ENCODE measurements at regions not wholly inside any gene's neighbourhood (a gene's known extent, or its start where the extent isn't known, plus 50 kb on each side); places are given as distances from the start of the nearest gene placed in this dataset.

- Mint-ChIP-seq H3K27ac (no peak overlapping the region), H3K4me3 (no peak overlapping the region), H3K27me3 (ENCODE audit: low read depth) (no peaks in the 10 kb centered on the region), H3K9me3 (peaks cover 13% of the 10 kb centered on the region), H3K36me3 (peaks cover under 1% of the 10 kb centered on the region), H3K4me1 (no peaks in the 10 kb centered on the region)
- ATAC-seq = no peak
- DNase-seq (ENCODE audit: low spot score) = no peak
- no peak for TF ChIP-seq PRRX2 (CRISPR knock-in tag; IDR thresholded peaks at IDR 0.05)
- no peak for TF ChIP-seq FOXK1 (CRISPR knock-in tag; IDR thresholded peaks at IDR 0.05)
- TF ChIP-seq, protein P1, sequence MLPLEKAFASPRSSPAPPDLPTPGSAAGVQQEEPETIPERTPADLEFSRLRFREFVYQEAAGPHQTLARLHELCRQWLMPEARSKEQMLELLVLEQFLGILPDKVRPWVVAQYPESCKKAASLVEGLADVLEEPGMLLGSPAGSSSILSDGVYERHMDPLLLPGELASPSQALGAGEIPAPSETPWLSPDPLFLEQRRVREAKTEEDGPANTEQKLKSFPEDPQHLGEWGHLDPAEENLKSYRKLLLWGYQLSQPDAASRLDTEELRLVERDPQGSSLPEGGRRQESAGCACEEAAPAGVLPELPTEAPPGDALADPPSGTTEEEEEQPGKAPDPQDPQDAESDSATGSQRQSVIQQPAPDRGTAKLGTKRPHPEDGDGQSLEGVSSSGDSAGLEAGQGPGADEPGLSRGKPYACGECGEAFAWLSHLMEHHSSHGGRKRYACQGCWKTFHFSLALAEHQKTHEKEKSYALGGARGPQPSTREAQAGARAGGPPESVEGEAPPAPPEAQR (CRISPR knock-in tag; IDR thresholded peaks at IDR 0.05) = no peak
- TF ChIP-seq, protein P2, sequence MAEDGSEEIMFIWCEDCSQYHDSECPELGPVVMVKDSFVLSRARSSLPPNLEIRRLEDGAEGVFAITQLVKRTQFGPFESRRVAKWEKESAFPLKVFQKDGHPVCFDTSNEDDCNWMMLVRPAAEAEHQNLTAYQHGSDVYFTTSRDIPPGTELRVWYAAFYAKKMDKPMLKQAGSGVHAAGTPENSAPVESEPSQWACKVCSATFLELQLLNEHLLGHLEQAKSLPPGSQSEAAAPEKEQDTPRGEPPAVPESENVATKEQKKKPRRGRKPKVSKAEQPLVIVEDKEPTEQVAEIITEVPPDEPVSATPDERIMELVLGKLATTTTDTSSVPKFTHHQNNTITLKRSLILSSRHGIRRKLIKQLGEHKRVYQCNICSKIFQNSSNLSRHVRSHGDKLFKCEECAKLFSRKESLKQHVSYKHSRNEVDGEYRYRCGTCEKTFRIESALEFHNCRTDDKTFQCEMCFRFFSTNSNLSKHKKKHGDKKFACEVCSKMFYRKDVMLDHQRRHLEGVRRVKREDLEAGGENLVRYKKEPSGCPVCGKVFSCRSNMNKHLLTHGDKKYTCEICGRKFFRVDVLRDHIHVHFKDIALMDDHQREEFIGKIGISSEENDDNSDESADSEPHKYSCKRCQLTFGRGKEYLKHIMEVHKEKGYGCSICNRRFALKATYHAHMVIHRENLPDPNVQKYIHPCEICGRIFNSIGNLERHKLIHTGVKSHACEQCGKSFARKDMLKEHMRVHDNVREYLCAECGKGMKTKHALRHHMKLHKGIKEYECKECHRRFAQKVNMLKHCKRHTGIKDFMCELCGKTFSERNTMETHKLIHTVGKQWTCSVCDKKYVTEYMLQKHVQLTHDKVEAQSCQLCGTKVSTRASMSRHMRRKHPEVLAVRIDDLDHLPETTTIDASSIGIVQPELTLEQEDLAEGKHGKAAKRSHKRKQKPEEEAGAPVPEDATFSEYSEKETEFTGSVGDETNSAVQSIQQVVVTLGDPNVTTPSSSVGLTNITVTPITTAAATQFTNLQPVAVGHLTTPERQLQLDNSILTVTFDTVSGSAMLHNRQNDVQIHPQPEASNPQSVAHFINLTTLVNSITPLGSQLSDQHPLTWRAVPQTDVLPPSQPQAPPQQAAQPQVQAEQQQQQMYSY (CRISPR knock-in tag; IDR thresholded peaks at IDR 0.05) = no peak
- no peak for TF ChIP-seq ZNF423 (CRISPR knock-in tag; IDR thresholded peaks at IDR 0.05)
- no peak for TF ChIP-seq GRHL2 (CRISPR knock-in tag; IDR thresholded peaks at IDR 0.05; ENCODE audit: insufficient replicate concordance, severe bottlenecking)
- no peak for TF ChIP-seq KAT7 (CRISPR knock-in tag; IDR thresholded peaks at IDR 0.05; ENCODE audit: borderline replicate concordance)
- ChIA-PET POLR2A (no interaction called here), CTCF (no interaction called here)
Observed at GRCh38 chr4:11732155-11732554, 303.5 kb upstream of the HS3ST1 start.

DNA sequence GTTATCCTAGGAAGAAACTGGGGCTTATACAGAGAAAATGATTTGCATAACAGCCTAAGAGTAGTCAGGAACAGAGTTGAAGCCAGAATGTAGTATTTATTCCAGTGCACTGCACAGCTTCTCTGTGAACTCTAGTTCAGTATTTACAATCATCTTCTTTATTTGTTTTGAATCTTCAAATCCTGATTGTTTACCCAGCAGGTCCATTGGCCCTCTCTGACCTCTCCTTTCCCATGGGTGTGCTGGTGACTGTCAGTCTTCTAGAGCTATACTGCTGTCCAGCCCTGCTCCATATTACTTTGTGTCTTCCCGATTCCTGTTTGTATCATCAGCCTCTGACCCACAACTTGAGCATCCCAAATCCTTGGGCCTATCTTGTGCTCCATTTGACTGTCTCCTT lies 301.9 kb upstream of the HS3ST1 start:
- CTCF ChIA-PET = no interaction called here

More for the DNA sequence above, 301.9 kb upstream of the HS3ST1 start:
- H3K4me3 Mint-ChIP-seq = no peak overlapping the region
- H3K4me1 Mint-ChIP-seq = no peaks in the 10 kb centered on the region
- TF ChIP-seq, protein P3, sequence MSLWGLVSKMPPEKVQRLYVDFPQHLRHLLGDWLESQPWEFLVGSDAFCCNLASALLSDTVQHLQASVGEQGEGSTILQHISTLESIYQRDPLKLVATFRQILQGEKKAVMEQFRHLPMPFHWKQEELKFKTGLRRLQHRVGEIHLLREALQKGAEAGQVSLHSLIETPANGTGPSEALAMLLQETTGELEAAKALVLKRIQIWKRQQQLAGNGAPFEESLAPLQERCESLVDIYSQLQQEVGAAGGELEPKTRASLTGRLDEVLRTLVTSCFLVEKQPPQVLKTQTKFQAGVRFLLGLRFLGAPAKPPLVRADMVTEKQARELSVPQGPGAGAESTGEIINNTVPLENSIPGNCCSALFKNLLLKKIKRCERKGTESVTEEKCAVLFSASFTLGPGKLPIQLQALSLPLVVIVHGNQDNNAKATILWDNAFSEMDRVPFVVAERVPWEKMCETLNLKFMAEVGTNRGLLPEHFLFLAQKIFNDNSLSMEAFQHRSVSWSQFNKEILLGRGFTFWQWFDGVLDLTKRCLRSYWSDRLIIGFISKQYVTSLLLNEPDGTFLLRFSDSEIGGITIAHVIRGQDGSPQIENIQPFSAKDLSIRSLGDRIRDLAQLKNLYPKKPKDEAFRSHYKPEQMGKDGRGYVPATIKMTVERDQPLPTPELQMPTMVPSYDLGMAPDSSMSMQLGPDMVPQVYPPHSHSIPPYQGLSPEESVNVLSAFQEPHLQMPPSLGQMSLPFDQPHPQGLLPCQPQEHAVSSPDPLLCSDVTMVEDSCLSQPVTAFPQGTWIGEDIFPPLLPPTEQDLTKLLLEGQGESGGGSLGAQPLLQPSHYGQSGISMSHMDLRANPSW (CRISPR knock-in tag; conservative IDR thresholded peaks at IDR 0.05; ENCODE audit: low read depth) = no peak
- TF ChIP-seq, protein P4, sequence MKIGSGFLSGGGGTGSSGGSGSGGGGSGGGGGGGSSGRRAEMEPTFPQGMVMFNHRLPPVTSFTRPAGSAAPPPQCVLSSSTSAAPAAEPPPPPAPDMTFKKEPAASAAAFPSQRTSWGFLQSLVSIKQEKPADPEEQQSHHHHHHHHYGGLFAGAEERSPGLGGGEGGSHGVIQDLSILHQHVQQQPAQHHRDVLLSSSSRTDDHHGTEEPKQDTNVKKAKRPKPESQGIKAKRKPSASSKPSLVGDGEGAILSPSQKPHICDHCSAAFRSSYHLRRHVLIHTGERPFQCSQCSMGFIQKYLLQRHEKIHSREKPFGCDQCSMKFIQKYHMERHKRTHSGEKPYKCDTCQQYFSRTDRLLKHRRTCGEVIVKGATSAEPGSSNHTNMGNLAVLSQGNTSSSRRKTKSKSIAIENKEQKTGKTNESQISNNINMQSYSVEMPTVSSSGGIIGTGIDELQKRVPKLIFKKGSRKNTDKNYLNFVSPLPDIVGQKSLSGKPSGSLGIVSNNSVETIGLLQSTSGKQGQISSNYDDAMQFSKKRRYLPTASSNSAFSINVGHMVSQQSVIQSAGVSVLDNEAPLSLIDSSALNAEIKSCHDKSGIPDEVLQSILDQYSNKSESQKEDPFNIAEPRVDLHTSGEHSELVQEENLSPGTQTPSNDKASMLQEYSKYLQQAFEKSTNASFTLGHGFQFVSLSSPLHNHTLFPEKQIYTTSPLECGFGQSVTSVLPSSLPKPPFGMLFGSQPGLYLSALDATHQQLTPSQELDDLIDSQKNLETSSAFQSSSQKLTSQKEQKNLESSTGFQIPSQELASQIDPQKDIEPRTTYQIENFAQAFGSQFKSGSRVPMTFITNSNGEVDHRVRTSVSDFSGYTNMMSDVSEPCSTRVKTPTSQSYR (CRISPR knock-in tag; IDR thresholded peaks at IDR 0.05) = no peak
- TF ChIP-seq SP1 (CRISPR knock-in tag; conservative IDR thresholded peaks at IDR 0.05) = no peak
- TF ChIP-seq, protein P5, sequence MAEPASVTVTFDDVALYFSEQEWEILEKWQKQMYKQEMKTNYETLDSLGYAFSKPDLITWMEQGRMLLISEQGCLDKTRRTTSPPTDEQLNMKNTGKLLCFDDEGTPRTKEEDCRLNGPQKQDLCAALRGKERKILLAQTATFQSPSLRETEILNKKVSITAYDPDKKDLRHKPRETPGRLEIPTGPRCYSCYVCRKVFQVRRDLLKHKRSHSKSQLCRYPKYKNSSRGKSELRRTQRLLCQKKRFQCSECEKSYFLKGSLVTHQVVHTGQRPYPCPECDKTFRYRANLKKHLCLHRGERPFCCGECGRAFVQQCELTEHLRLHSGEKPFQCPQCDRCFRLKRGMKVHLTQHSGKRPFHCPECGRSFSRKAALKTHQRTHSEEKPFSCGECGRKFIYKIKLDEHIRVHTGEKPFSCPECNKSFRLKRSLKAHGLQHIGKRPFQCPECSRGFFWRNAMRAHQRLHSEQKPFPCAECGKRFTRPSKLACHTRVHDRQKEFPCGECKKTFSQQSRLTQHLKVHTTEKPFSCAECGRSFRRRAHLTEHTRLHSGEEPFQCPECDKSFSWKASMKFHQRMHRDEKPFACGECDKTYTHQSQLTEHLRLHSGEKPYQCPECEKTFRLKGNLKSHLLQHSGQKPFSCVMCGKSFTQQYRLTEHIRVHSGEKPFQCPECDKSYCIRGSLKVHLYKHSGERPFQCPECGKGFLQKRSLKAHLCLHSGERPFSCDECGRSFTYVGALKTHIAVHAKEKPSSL (CRISPR knock-in tag; conservative IDR thresholded peaks at IDR 0.05) = no peak
- no peak for TF ChIP-seq NR2C2 (CRISPR knock-in tag; IDR thresholded peaks at IDR 0.05)
- DNase-seq (ENCODE audit: low spot score) (no peak), ATAC-seq (no peak)
- peaks cover 9% of the 10 kb centered on the region for H3K9me3 Mint-ChIP-seq
- no peaks in the 10 kb centered on the region for H3K27me3 Mint-ChIP-seq (ENCODE audit: low read depth)
- no peak overlapping the region for H3K27ac Mint-ChIP-seq
- no peaks in the 10 kb centered on the region for H3K36me3 Mint-ChIP-seq
- POLR2A ChIA-PET = no interaction called here
